ENCODE measurements at regions not wholly inside any gene's neighbourhood (a gene's known extent, or its start where the extent isn't known, plus 50 kb on each side); places are given as distances from the start of the nearest gene placed in this dataset.

GRCh38 chr14:38387821-38388220 lies 131.9 kb upstream of the CLEC14A start:
- Histone ChIP-seq H3K4me1 (no peaks in the 10 kb centered on the region), H3K27ac (no peak overlapping the region), H3K9me3 (no peaks in the 10 kb centered on the region), H3K27me3 (no peaks in the 10 kb centered on the region), H3K4me3 (no peak overlapping the region), H3K36me3 (no peaks in the 10 kb centered on the region)
- WGBS, 2 donors (ENCODE audit: low coverage in 1 of 2) = 54 to 75% methylated on average over 1 to 2 of the region's 2 CpGs
- TF ChIP-seq EP300 (IDR thresholded peaks at IDR 0.05) = no peak
- no peak for TF ChIP-seq CTCF (IDR thresholded peaks at IDR 0.05)
- no peak for TF ChIP-seq POLR2AphosphoS5 (IDR thresholded peaks at IDR 0.05)
- TF ChIP-seq POLR2A (IDR thresholded peaks at IDR 0.05) = no peak
- ATAC-seq = no peak

DNA sequence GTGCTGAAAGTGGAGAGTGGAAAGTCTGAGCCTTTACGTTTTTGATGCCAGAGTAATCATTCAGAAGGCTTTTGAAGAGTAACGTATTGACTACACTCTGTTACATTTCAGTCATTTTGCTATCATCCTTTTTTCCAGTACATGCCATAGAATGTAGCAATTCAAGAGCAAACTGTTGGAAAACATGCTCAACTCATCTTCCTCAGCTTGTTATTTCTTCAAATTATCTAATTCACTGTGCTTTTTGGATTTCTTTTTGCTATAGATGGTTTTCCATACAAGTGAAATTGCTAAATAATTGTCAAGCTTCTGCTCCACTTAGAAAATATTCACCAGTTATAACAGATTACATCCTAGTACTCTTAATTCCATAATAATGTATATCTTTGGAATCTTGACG lies 129.9 kb upstream of the CLEC14A start:
- H3K27me3 ChIP-seq = no peaks in the 10 kb centered on the region
- H3K36me3 ChIP-seq = no peaks in the 10 kb centered on the region
- H3K9me3 ChIP-seq = peaks cover 0 to 6% (median 0%) of the 10 kb centered on the region in 3 donors
- no peak for ATAC-seq
- 68% methylated on average over 3 of the region's 3 CpGs for WGBS, 2 donors (ENCODE audit: low coverage in 1 of 2)
- H3K4me3 ChIP-seq = no peak overlapping the region
- TF ChIP-seq EP300 (IDR thresholded peaks at IDR 0.05) (no peak), POLR2AphosphoS5 (IDR thresholded peaks at IDR 0.05) (no peak), POLR2A (IDR thresholded peaks at IDR 0.05) (no peak), CTCF (IDR thresholded peaks at IDR 0.05) (no peak)
- H3K27ac ChIP-seq = no peak overlapping the region
- no peaks in the 10 kb centered on the region for H3K4me1 ChIP-seq

GRCh38 chr14:38385343-38385742 lies 129.4 kb upstream of the CLEC14A start:
- TF ChIP-seq POLR2AphosphoS5 (IDR thresholded peaks at IDR 0.05) (no peak), POLR2A (IDR thresholded peaks at IDR 0.05) (no peak), CTCF (IDR thresholded peaks at IDR 0.05) (no peak), EP300 (IDR thresholded peaks at IDR 0.05) (no peak)
- ATAC-seq = no peak
- Histone ChIP-seq H3K27me3 (no peaks in the 10 kb centered on the region), H3K27ac (no peak overlapping the region), H3K4me1 (no peaks in the 10 kb centered on the region), H3K9me3 (peaks cover 0 to 8% (median 0%) of the 10 kb centered on the region in 3 donors), H3K36me3 (no peaks in the 10 kb centered on the region), H3K4me3 (no peak overlapping the region)
- 73 to 82% methylated on average over 5 of the region's 5 CpGs for WGBS, 2 donors (ENCODE audit: low coverage in 1 of 2)

- Histone ChIP-seq H3K9me3 (peaks cover 0 to 8% (median 0%) of the 10 kb centered on the region in 3 donors), H3K36me3 (no peaks in the 10 kb centered on the region), H3K4me3 (no peak overlapping the region), H3K4me1 (no peaks in the 10 kb centered on the region), H3K27me3 (no peaks in the 10 kb centered on the region), H3K27ac (no peak overlapping the region)
- TF ChIP-seq POLR2A (IDR thresholded peaks at IDR 0.05) (no peak), POLR2AphosphoS5 (IDR thresholded peaks at IDR 0.05) (no peak), EP300 (IDR thresholded peaks at IDR 0.05) (no peak), CTCF (IDR thresholded peaks at IDR 0.05) (no peak)
- WGBS, 2 donors (ENCODE audit: low coverage in 1 of 2) = 56 to 78% methylated on average over 1 of the region's 1 CpG
- ATAC-seq = no peak
Observed at GRCh38 chr14:38384741-38385140, 128.8 kb upstream of the CLEC14A start.

- H3K27me3 ChIP-seq = no peaks in the 10 kb centered on the region
- WGBS, 2 donors (ENCODE audit: low coverage in 1 of 2) = 51 to 69% methylated on average over 4 of the region's 4 CpGs
- ATAC-seq = no peak
- no peaks in the 10 kb centered on the region for H3K4me1 ChIP-seq
- no peak overlapping the region for H3K27ac ChIP-seq
- TF ChIP-seq POLR2AphosphoS5 (IDR thresholded peaks at IDR 0.05) = no peak
- TF ChIP-seq CTCF (IDR thresholded peaks at IDR 0.05) = no peak
- TF ChIP-seq EP300 (IDR thresholded peaks at IDR 0.05) = no peak
- no peak for TF ChIP-seq POLR2A (IDR thresholded peaks at IDR 0.05)
- no peak overlapping the region for H3K4me3 ChIP-seq
- H3K9me3 ChIP-seq = no peaks in the 10 kb centered on the region
- H3K36me3 ChIP-seq = no peaks in the 10 kb centered on the region
Observed at GRCh38 chr14:38367922-38368321, 112.0 kb upstream of the CLEC14A start.

Data from gastroesophageal sphincter (tissue), 4 donors.